Fibroblast of villous mesenchyme (primary cell): ENCODE measurements at regions not wholly inside any gene's neighbourhood (a gene's known extent, or its start where the extent isn't known, plus 50 kb on each side); places are given as distances from the start of the nearest gene placed in this dataset. TPM values are rescaled to one million over a fixed set of nuclear protein-coding genes. Genes with fewer than 3 reads are reported as not detected.

Experiments
- DNase-seq: peaks from one replicate; pipeline ENCODE4 v3.0.0-alpha.2; 2010; ENCODE audit warnings: low read depth
- H3K4me3 ChIP-seq: 2 replicates; pipeline ENCODE4 v1.5.1; 2011; ENCODE audit warnings: low read depth, mild to moderate bottlenecking, low read length
- small RNA-seq: library from RNA; depleted of rRNA; stranded (forward); fragments of <200 nt; gene quantifications from one replicate; pipeline ENCODE3, GENCODE V24; 2012
- TF ChIP-seq, protein P1 (sequence below): IDR thresholded peaks from 2 replicates; pipeline ENCODE4 v1.5.1; 2012; ENCODE audit warnings: low read depth, mild to moderate bottlenecking, low read length; ENCODE audit not compliant: insufficient read depth

DNA sequence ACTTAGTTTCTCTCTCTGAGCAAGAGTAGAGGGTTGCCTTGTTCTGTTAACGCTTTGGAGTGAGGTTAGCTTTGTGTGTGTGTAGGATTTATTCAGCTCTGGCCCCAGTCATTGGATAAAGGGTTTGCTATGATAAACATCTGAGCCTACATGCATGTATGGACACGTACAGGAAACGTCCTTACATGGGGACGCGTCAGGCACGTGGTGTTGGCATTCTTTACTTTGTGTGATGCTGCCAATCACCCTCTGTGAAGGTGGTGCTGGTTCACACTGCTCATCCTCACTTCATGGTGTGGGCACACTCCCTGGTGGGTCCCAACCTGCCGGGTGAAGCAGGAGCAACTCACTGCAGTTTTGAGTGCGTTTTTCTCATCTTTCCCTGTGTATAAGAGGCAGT lies 53.4 kb upstream of the CD93 start:
- no peak for DNase-seq
- no peak overlapping the region for H3K4me3 ChIP-seq
- TF ChIP-seq, protein P1, sequence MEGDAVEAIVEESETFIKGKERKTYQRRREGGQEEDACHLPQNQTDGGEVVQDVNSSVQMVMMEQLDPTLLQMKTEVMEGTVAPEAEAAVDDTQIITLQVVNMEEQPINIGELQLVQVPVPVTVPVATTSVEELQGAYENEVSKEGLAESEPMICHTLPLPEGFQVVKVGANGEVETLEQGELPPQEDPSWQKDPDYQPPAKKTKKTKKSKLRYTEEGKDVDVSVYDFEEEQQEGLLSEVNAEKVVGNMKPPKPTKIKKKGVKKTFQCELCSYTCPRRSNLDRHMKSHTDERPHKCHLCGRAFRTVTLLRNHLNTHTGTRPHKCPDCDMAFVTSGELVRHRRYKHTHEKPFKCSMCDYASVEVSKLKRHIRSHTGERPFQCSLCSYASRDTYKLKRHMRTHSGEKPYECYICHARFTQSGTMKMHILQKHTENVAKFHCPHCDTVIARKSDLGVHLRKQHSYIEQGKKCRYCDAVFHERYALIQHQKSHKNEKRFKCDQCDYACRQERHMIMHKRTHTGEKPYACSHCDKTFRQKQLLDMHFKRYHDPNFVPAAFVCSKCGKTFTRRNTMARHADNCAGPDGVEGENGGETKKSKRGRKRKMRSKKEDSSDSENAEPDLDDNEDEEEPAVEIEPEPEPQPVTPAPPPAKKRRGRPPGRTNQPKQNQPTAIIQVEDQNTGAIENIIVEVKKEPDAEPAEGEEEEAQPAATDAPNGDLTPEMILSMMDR, result no peak

DNA sequence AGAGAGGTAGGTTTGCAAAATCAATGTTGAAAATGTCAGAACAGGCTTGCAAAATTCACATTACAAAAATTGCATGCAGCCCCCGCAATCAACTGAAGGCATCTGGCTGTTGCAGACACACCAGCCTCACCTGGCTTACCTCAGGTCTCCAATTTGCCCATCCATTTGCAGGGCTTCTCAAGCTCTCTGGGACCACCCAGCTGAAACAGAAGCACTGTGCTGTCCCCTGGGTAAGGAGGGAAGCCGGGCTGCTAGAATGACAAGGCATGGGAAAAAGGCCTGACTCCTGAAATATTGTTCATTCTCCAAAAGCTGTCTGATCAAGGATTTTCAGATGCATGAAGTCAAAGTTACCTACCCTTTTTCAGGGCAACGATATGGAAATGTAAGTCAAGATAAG lies 52.6 kb upstream of the CD93 start:
- TF ChIP-seq, protein P1, result no peak
- H3K4me3 ChIP-seq, result no peak overlapping the region
- DNase-seq, result no peak

DNA sequence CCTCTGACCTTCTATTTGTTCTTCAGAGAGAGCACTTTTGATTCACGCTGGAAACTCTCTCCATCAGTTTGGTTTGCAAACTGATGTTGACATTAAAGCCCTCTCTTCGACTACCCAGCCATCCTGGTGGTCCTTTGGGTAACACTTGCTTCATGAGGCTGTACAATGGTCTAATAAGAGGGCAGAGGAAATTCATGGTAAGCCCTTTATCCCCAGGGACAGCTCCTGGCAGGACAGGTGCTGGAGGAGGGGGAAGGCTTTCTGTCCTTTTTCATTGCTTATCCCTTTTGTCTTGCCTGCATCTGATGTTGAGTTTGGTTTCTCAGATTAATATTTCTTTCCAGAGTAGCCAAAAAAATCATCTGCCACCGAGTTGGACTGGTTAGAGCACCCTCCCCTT lies 52.1 kb upstream of the CD93 start:
- DNase-seq, result no peak
- no peak overlapping the region for H3K4me3 ChIP-seq
- TF ChIP-seq, protein P1, result no peak

DNA sequence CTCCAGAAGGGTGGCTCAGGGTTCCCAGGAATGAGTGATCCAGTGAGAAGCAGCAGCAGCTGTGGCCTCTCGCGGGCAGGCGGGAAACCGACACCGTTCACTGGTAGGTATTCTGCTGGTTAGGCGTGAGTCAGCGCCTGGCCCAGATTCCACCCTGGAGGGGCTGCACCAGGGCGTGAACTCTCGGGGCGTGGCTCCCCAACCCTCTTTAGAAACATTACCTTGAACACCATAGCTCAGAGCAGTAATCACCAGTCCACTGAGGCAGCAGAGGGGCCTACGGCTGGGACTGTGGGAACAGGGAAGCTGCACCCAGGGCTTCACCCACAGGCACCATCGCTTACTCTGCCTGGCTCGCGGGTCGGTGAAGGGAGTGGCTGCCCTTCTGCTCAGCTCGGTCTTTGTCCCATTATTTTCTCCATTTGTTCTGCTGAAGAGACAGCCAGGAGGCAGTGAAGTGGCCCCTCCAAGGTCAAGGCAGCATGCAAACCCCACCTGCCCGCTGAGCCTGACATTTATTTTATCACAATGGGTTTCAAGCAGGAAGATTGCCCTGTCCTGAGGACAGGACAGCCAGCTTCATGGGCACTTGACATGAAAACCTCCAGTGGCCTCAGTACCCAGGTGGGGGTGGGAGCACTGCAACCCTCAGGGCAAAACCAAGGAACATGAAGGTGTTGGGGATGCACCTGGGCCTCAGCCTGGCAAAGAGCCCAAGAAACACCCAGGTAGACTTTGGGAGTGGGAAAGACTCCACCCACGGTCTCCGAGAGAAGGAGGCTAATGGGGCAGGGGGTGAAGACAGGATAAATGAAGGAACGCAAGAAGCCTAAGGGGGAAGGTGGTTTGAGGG lies 51.0 kb upstream of the CD93 start:
- TF ChIP-seq, protein P1, result no peak
- H3K4me3 ChIP-seq, result no peak overlapping the region
- no peak for DNase-seq

DNA sequence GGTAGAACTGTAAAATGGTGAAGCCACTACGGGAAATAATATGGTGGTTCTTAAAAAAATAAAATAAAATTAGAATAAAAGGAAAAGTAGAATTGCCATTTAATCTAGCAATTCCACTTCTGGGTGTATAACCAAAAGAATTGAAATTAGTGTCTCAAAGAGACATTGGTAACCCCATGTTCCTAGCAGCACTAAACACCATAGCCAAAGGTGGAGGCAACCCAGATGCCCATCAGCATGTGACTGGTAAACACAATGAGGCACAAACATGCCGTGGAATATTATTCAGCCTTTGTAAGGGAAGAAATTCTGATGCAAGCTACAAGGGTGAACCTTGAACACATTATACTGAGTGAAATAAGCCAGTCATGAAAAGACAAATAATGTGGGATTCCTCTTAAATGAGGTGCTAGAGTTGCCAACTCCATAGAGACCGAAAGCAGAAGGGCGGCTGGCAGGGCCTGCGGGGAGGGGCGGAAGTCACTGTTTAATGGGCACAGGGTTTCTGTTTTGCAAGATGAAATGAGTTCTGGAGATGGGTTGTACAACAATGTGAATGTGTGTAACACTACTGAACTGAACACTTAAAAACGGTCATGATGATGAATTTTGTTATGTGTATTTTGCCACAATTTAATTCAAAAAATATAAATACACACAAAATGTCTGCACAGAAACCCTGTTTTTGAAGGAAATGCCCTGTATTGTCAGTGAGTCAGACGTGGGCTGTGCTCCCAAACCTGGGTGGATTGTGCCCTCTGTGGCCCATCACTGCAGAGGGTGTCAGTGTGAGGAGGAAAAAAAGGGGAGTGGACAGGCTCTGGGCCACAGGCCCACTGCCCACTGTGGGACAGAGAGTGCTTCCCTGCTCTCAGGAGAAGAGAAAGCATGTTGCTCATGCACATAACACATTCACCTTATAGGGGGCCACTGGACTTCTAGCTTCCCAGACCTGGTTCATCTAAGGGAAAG lies 49.6 kb upstream of the CD93 start:
- TF ChIP-seq, protein P1, result no peak
- H3K4me3 ChIP-seq, result no peak overlapping the region
- DNase-seq, result no peak

Small RNA genes in the stretch of these regions (small RNA-seq; reads per million reads assigned to genes)
- not detected for gene RNA5SP478
